GM12878 (cell line): ENCODE measurements at regions not wholly inside any gene's neighbourhood (a gene's known extent, or its start where the extent isn't known, plus 50 kb on each side); places are given as distances from the start of the nearest gene placed in this dataset.
"Not testable (repeated sequence)": the region's sequence is repeated elsewhere in the genome, so short reads cannot be mapped to it uniquely, and the experiment has no call there.

Source experiments
- BHLHE40 ChIP-seq, 2 experiments: fragments of 450-650 bp in 1 of 2; IDR thresholded peaks; 2 replicates each; pipeline ENCODE4 v1.6.1; 2011 to 2017; ENCODE audit warnings: low read depth in 2 of 2, borderline replicate concordance in 1 of 2, improper control_type of control experiment in 1 of 2, low read length in 1 of 2, mild to moderate bottlenecking in 1 of 2
- CREB1 ChIP-seq: IDR thresholded peaks from 2 replicates; pipeline ENCODE4 v1.6.1; 2012; ENCODE audit warnings: low read depth, mild to moderate bottlenecking, inconsistent platforms
- CTCF ChIP-seq, 3 experiments: IDR thresholded peaks in 2 of 3; conservative IDR thresholded peaks in 1 of 3; 2 replicates each; pipeline ENCODE4 v1.5.1; 2011; ENCODE audit warnings: low read depth in 3 of 3, low read length in 3 of 3, mild to moderate bottlenecking in 3 of 3, control low read depth in 2 of 3, moderate library complexity in 2 of 3, inconsistent platforms in 1 of 3, mixed read lengths in 1 of 3; ENCODE audit not compliant: control insufficient read depth in 2 of 3, insufficient read depth in 1 of 3; ENCODE audit errors: extremely low read depth in 1 of 3
- EP300 ChIP-seq, 2 experiments: fragments of 150-350 bp in 1 of 2; IDR thresholded peaks; 2 replicates each; pipeline ENCODE4 v1.6.1; 2011 to 2012; ENCODE audit warnings: low read depth in 2 of 2, low read length in 2 of 2, borderline replicate concordance in 1 of 2, improper control_type of control experiment in 1 of 2, inconsistent platforms in 1 of 2; ENCODE audit not compliant: control insufficient read depth in 1 of 2
- FOXK2 ChIP-seq: fragments of 450-650 bp; IDR thresholded peaks from 2 replicates; pipeline ENCODE4 v1.6.1; 2017; ENCODE audit warnings: mild to moderate bottlenecking, moderate library complexity
- NFIC ChIP-seq: IDR thresholded peaks from 2 replicates; pipeline ENCODE4 v1.6.1; 2012; ENCODE audit warnings: low read depth, mild to moderate bottlenecking, inconsistent platforms, low read length, moderate library complexity
- POLR2A ChIP-seq: IDR thresholded peaks from 2 replicates; pipeline ENCODE4 v1.6.1; 2011; ENCODE audit warnings: low read depth, mild to moderate bottlenecking, low read length
- POLR2AphosphoS2 ChIP-seq: IDR thresholded peaks from 2 replicates; pipeline ENCODE4 v1.6.1; 2011; ENCODE audit warnings: low read depth, mild to moderate bottlenecking, low read length, improper control_type of control experiment, moderate library complexity
- POLR2AphosphoS5 ChIP-seq: IDR thresholded peaks from 2 replicates; pipeline ENCODE4 v1.6.1; 2011; ENCODE audit warnings: mild to moderate bottlenecking, low read length, inconsistent platforms
- TF ChIP-seq, protein P1 (sequence below): fragments of 150-350 bp; IDR thresholded peaks from 2 replicates; pipeline ENCODE4 v1.6.1; 2014; ENCODE audit warnings: mild to moderate bottlenecking, low read depth, low read length

- TF ChIP-seq CREB1 (peak; percentile 61; the same call in 1 of the 2 replicates), NFIC (peak; percentile 62), POLR2A (peak; percentile 86), POLR2AphosphoS5 (peak; percentile 99), BHLHE40 (IDR thresholded peaks at IDR 0.05; ENCODE audit: borderline replicate concordance in 1 of 2, low read depth in 2 of 2, low read length in 1 of 2) (peak in 1 of 2 experiments; percentile 62; a peak in 1 of 4 replicates), POLR2AphosphoS2 (peak; percentile 93), FOXK2 (0 out of 2 replicates have a peak, but pooled peaks have one; percentile 38)
- TF ChIP-seq, protein P1, sequence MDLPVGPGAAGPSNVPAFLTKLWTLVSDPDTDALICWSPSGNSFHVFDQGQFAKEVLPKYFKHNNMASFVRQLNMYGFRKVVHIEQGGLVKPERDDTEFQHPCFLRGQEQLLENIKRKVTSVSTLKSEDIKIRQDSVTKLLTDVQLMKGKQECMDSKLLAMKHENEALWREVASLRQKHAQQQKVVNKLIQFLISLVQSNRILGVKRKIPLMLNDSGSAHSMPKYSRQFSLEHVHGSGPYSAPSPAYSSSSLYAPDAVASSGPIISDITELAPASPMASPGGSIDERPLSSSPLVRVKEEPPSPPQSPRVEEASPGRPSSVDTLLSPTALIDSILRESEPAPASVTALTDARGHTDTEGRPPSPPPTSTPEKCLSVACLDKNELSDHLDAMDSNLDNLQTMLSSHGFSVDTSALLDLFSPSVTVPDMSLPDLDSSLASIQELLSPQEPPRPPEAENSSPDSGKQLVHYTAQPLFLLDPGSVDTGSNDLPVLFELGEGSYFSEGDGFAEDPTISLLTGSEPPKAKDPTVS, result not testable (repeated sequence)
- TF ChIP-seq CTCF (IDR thresholded peaks at IDR 0.05 in 2 of 3, conservative IDR thresholded peaks at IDR 0.05 in 1 of 3; ENCODE audit: control insufficient read depth in 2 of 3, extremely low read depth in 1 of 3, insufficient read depth in 1 of 3, low read depth in 3 of 3, low read length in 3 of 3); EP300 (IDR thresholded peaks at IDR 0.05; ENCODE audit: borderline replicate concordance in 1 of 2, control insufficient read depth in 1 of 2, low read depth in 2 of 2, low read length in 2 of 2): not testable (repeated sequence)
Measured at GRCh38 chr1:120942218-120942944, 52.8 kb downstream of the PPIAL4A start.
